ENCODE measurements at regions not wholly inside any gene's neighbourhood (a gene's known extent, or its start where the extent isn't known, plus 50 kb on each side); places are given as distances from the start of the nearest gene placed in this dataset.

DNA sequence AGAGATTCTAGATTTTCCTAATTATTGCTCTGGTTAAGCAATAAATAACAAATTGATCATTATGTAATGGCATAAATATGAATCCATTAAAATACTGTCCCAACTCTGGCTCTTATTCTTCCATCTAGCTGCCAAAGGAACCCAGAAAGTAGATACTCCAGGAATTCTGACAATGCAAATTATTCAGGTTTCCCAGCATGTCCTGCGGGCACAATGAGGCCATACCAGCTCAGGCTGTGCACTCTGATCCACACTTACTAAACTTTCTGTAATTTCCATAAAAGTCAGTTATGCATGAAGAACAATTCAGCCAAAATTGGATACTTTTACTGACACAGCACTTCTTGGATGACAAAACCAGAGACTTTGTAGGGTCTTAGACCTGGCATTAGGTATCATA, 576.3 kb downstream of the KCNH5 start:
- TF ChIP-seq, protein P1, sequence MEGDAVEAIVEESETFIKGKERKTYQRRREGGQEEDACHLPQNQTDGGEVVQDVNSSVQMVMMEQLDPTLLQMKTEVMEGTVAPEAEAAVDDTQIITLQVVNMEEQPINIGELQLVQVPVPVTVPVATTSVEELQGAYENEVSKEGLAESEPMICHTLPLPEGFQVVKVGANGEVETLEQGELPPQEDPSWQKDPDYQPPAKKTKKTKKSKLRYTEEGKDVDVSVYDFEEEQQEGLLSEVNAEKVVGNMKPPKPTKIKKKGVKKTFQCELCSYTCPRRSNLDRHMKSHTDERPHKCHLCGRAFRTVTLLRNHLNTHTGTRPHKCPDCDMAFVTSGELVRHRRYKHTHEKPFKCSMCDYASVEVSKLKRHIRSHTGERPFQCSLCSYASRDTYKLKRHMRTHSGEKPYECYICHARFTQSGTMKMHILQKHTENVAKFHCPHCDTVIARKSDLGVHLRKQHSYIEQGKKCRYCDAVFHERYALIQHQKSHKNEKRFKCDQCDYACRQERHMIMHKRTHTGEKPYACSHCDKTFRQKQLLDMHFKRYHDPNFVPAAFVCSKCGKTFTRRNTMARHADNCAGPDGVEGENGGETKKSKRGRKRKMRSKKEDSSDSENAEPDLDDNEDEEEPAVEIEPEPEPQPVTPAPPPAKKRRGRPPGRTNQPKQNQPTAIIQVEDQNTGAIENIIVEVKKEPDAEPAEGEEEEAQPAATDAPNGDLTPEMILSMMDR (IDR thresholded peaks at IDR 0.05), result no peak
- no peak for TF ChIP-seq ZFX (IDR thresholded peaks at IDR 0.05; ENCODE audit: borderline replicate concordance)

Data from 22Rv1 (cell line).